IMR-90 (cell line): ENCODE measurements at regions not wholly inside any gene's neighbourhood (a gene's known extent, or its start where the extent isn't known, plus 50 kb on each side); places are given as distances from the start of the nearest gene placed in this dataset.

ENCODE experiments used
- ATAC-seq: fragments of 200-7000 bp; cut with Tn5 transposase; 2 replicates; pipeline ENCODE4 v1.9.1; 2020; ENCODE audit warnings: low read depth, mild to moderate bottlenecking, moderate library complexity
- BruUV-seq: library from RNA; stranded (reverse); fragments of 400-500 nt; replicated peaks from 2 replicates; lab custom pipeline; 2021; lab: Mats Ljungman, UMichigan
- CTCF ChIA-PET: fragments of 300-600 bp; formaldehyde crosslinking; extraction: SDS; loops from one replicate; lab custom pipeline; 2021; ENCODE audit warnings: antibody characterized with exemption; lab: Yijun Ruan, JAX
- POLR2A ChIA-PET: fragments of 300-600 bp; sonication (Branson Sonifier 250); formaldehyde crosslinking; loops from one replicate; lab custom pipeline; 2022; ENCODE audit warnings: antibody characterized with exemption; ENCODE audit not compliant: unreplicated experiment; lab: Charles Lee
- DNase-seq: peaks from one replicate; pipeline ENCODE4 v3.0.0; 2013
- H2AFZ ChIP-seq: replicated peaks from 2 replicates; pipeline ENCODE3; 2013; ENCODE audit warnings: low read length, mild to moderate bottlenecking; ENCODE audit not compliant: poor library complexity
- H2AK5ac ChIP-seq: 2 replicates; pipeline ENCODE4 v1.6.1; 2013; ENCODE audit warnings: low read depth, low read length, inconsistent platforms
- H2AK9ac ChIP-seq: replicated peaks from 2 replicates; pipeline ENCODE3; 2013; ENCODE audit warnings: mild to moderate bottlenecking, low read depth, low read length, moderate library complexity; ENCODE audit not compliant: poor library complexity
- H2BK120ac ChIP-seq: 2 replicates; pipeline ENCODE4 v1.6.1; 2013; ENCODE audit warnings: low read depth, low read length, inconsistent platforms
- H2BK15ac ChIP-seq: 3 replicates; pipeline ENCODE4 v1.6.1; 2013; ENCODE audit warnings: low read depth, low read length, inconsistent platforms
- H2BK20ac ChIP-seq: 2 replicates; pipeline ENCODE4 v1.6.1; 2013; ENCODE audit warnings: low read depth, mild to moderate bottlenecking, inconsistent platforms, low read length, moderate library complexity
- H2BK5ac ChIP-seq: 2 replicates; pipeline ENCODE4 v1.6.1; 2013; ENCODE audit warnings: mild to moderate bottlenecking, low read depth, low read length, inconsistent platforms; ENCODE audit not compliant: poor library complexity, severe bottlenecking
- H3K14ac ChIP-seq: replicated peaks from 2 replicates; pipeline ENCODE4 v1.6.1; 2013; ENCODE audit warnings: low read depth, low read length, inconsistent platforms
- H3K18ac ChIP-seq: 2 replicates; pipeline ENCODE4 v1.6.1; 2013; ENCODE audit warnings: low read depth, low read length, control low read depth
- H3K23ac ChIP-seq: 2 replicates; pipeline ENCODE4 v1.6.1; 2013; ENCODE audit warnings: low read depth, low read length, inconsistent platforms
- H3K27ac ChIP-seq: 2 replicates; pipeline ENCODE4 v1.5.1; 2013; ENCODE audit warnings: mild to moderate bottlenecking, control low read depth, low read length; ENCODE audit not compliant: insufficient read depth
- H3K27me3 ChIP-seq: 2 replicates; pipeline ENCODE4 v1.6.1; 2013; ENCODE audit warnings: low read length; ENCODE audit not compliant: control insufficient read depth, insufficient read depth
- H3K36me3 ChIP-seq: 2 replicates; pipeline ENCODE4 v1.6.1; 2013; ENCODE audit warnings: low read length, mixed read lengths; ENCODE audit not compliant: control insufficient read depth, insufficient read depth
- H3K4ac ChIP-seq: 2 replicates; pipeline ENCODE4 v1.6.1; 2013; ENCODE audit warnings: low read depth, low read length, inconsistent platforms
- H3K4me1 ChIP-seq: 2 replicates; pipeline ENCODE4 v1.6.1; 2013; ENCODE audit warnings: low read length, mixed read lengths; ENCODE audit not compliant: control insufficient read depth, insufficient read depth
- H3K4me2 ChIP-seq: 2 replicates; pipeline ENCODE4 v1.6.1; 2013; ENCODE audit warnings: low read depth, mild to moderate bottlenecking, control low read depth, low read length, moderate library complexity
- H3K4me3 ChIP-seq: 2 replicates; pipeline ENCODE4 v1.5.1; 2013; ENCODE audit warnings: low read depth, mild to moderate bottlenecking, control low read depth, low read length, moderate library complexity; ENCODE audit not compliant: insufficient read depth
- H3K56ac ChIP-seq: 2 replicates; pipeline ENCODE4 v1.6.1; 2013; ENCODE audit warnings: low read length, inconsistent platforms; ENCODE audit not compliant: insufficient read depth; ENCODE audit errors: extremely low read depth
- H3K79me1 ChIP-seq, 2 experiments: 2 replicates each; pipeline ENCODE4 v1.6.1; 2013; ENCODE audit warnings: low read length in 2 of 2, inconsistent platforms in 1 of 2, low read depth in 1 of 2
- H3K9ac ChIP-seq: 2 replicates; pipeline ENCODE4 v1.6.1; 2013; ENCODE audit warnings: low read depth, low read length, control low read depth
- H3K9me1 ChIP-seq: 2 replicates; pipeline ENCODE4 v1.6.1; 2013; ENCODE audit warnings: low read length, inconsistent platforms; ENCODE audit not compliant: insufficient read depth
- H3K9me3 ChIP-seq: 2 replicates; pipeline ENCODE4 v1.6.1; 2013; ENCODE audit warnings: low read length; ENCODE audit not compliant: control insufficient read depth, insufficient read depth
- H4K20me1 ChIP-seq: 2 replicates; pipeline ENCODE4 v1.6.1; 2013; ENCODE audit warnings: low read length, inconsistent platforms; ENCODE audit not compliant: insufficient read depth
- H4K5ac ChIP-seq: 2 replicates; pipeline ENCODE4 v1.6.1; 2013; ENCODE audit warnings: mild to moderate bottlenecking, low read depth, low read length, control low read depth
- H4K8ac ChIP-seq, 2 experiments: 2 replicates each; pipeline ENCODE4 v1.6.1; 2013; ENCODE audit warnings: low read depth in 2 of 2, low read length in 2 of 2, control low read depth in 1 of 2, inconsistent platforms in 1 of 2
- H4K91ac ChIP-seq: 2 replicates; pipeline ENCODE4 v1.6.1; 2013; ENCODE audit warnings: low read depth, low read length, inconsistent platforms; ENCODE audit not compliant: insufficient read depth
- BHLHE40 ChIP-seq: fragments of 150-350 bp; IDR thresholded peaks from 2 replicates; pipeline ENCODE4 v1.6.1; 2016; ENCODE audit warnings: mild to moderate bottlenecking, low read depth, low read length
- CEBPB ChIP-seq: IDR thresholded peaks from 2 replicates; pipeline ENCODE4 v1.6.1; 2012; ENCODE audit warnings: low read depth, low read length, improper control_type of control experiment
- CTCF ChIP-seq: conservative IDR thresholded peaks from 2 replicates; pipeline ENCODE4 v1.5.1; 2012; ENCODE audit warnings: mild to moderate bottlenecking, low read depth, low read length, improper control_type of control experiment
- FOS ChIP-seq: fragments of 150-350 bp; IDR thresholded peaks from 2 replicates; pipeline ENCODE4 v1.6.1; 2016; ENCODE audit warnings: low read depth, low read length
- MXI1 ChIP-seq: IDR thresholded peaks from 2 replicates; pipeline ENCODE4 v1.6.1; 2012; ENCODE audit warnings: low read depth, mild to moderate bottlenecking, low read length, moderate library complexity, borderline replicate concordance
- POLR2A ChIP-seq: IDR thresholded peaks from 2 replicates; pipeline ENCODE4 v1.6.1; 2012; ENCODE audit warnings: mild to moderate bottlenecking, low read depth, low read length
- RFX5 ChIP-seq: IDR thresholded peaks from 2 replicates; pipeline ENCODE4 v1.8.0; 2012; ENCODE audit warnings: low read depth, mild to moderate bottlenecking, low read length, moderate library complexity
- SMC3 ChIP-seq: fragments of 150-350 bp; IDR thresholded peaks from 2 replicates; pipeline ENCODE4 v1.6.1; 2016; ENCODE audit warnings: low read depth, mild to moderate bottlenecking, antibody characterized with exemption, low read length, moderate library complexity
- USF2 ChIP-seq: fragments of 150-350 bp; IDR thresholded peaks from 2 replicates; pipeline ENCODE4 v1.6.1; 2017; ENCODE audit warnings: mild to moderate bottlenecking, antibody characterized with exemption, low read length, low read depth
- WGBS, 2 experiments: methylation state at CpG; one replicate each; pipeline versions ENCODE4 v1.1.5 to v1.1.7; 2013; ENCODE audit warnings: missing lambda C conversion rate in 2 of 2; ENCODE audit not compliant: insufficient read length in 1 of 2; ENCODE audit errors: extremely low coverage in 2 of 2; 5-methylcytosine and 5-hydroxymethylcytosine counted together
- dilution Hi-C: fragments of 300-500 bp; cut with HindIII; formaldehyde crosslinking; loops from one replicate; pipeline ENCODE4 v1.14.3; 2018; ENCODE audit warnings: low sequenced_read_pairs; ENCODE audit not compliant: unreplicated experiment
- in situ Hi-C: fragments of 300-500 bp; cut with MboI; formaldehyde crosslinking; loops from 3 replicates; pipeline ENCODE4 v1.14.3; 2019; ENCODE audit warnings: low sequenced_read_pairs, inconsistent platforms, mixed read lengths
- intact Hi-C: fragments of 100-400 bp; cut with micrococcal nuclease; formaldehyde crosslinking; loops from 2 replicates; pipeline ENCODE4 v1.10.0; 2022

- H2BK20ac ChIP-seq, result no peak overlapping the region
- H3K27ac ChIP-seq, result no peak overlapping the region
- in situ Hi-C loops (no loop called here), intact Hi-C loops (loop anchor here (10.0 kb wide), 1 partner anchor 547 kb away; no protein-coding TSS in a partner anchor), dilution Hi-C loops (no loop called here)
- no peak overlapping the region for H2AK9ac ChIP-seq
- no peak overlapping the region for H4K8ac ChIP-seq
- H2AK5ac ChIP-seq, result no peak overlapping the region
- no peaks in the 10 kb centered on the region for H3K9me1 ChIP-seq
- no peak overlapping the region for H3K14ac ChIP-seq
- no TSS peak for BruUV-seq
- no peak overlapping the region for H3K4me3 ChIP-seq
- peak; percentile 50; the same call in 1 of the 2 replicates for ATAC-seq
- no peak overlapping the region for H2BK5ac ChIP-seq
- no peak overlapping the region for H4K5ac ChIP-seq
- peaks cover 3% of the 10 kb centered on the region for H3K4me1 ChIP-seq
- CTCF ChIA-PET, result interaction anchor here (1.8 kb wide), 1 partner anchor 187 kb away, joined by 7 read pairs; no protein-coding TSS in a partner anchor
- WGBS, 2 experiments, result no CpG with 5 or more reads among the region's 1 CpG
- H3K4me2 ChIP-seq, result no peak overlapping the region
- no peak overlapping the region for H3K23ac ChIP-seq
- POLR2A ChIA-PET, result no interaction called here
- no peaks in the 10 kb centered on the region for H3K79me1 ChIP-seq
- H2AFZ ChIP-seq, result no peak overlapping the region
- no peak overlapping the region for H3K56ac ChIP-seq
- no peak overlapping the region for H2BK120ac ChIP-seq
- H2BK15ac ChIP-seq, result 0 out of 3 replicates have a peak overlapping the region, but pooled peaks have one; percentile 37
- H4K20me1 ChIP-seq, result no peaks in the 10 kb centered on the region
- no peak overlapping the region for H4K91ac ChIP-seq
- peaks cover 2% of the 10 kb centered on the region; the same call in 1 of the 2 replicates for H3K27me3 ChIP-seq
- no peak overlapping the region for H3K9ac ChIP-seq
- DNase-seq, result peak; percentile 56
- no peaks in the 10 kb centered on the region for H3K36me3 ChIP-seq
- TF ChIP-seq CTCF, result no peak
- no peak for TF ChIP-seq CEBPB
- TF ChIP-seq USF2, result no peak
- TF ChIP-seq BHLHE40, result no peak
- no peak for TF ChIP-seq SMC3
- TF ChIP-seq RFX5, result no peak
- no peak for TF ChIP-seq POLR2A
- no peak for TF ChIP-seq FOS
- no peak for TF ChIP-seq MXI1
- H3K9me3 ChIP-seq, result no peaks in the 10 kb centered on the region
- H3K18ac ChIP-seq, result no peak overlapping the region
- H3K4ac ChIP-seq, result no peak overlapping the region
These were observed 185.7 kb upstream of the MARCKS start for GRCh38 chr6:113671421-113671820.
